Gastrocnemius medialis (tissue), 4 donors: ENCODE measurements at regions not wholly inside any gene's neighbourhood (a gene's known extent, or its start where the extent isn't known, plus 50 kb on each side); places are given as distances from the start of the nearest gene placed in this dataset.

Source experiments
- POLR2A ChIP-seq, 2 donors: fragments of 450-650 bp; IDR thresholded peaks; one replicate each; pipeline ENCODE4 v1.6.1; 2017; ENCODE audit warnings: antibody characterized with exemption in 2 of 2, mild to moderate bottlenecking in 2 of 2, moderate library complexity in 2 of 2
- TF ChIP-seq, protein P1 (sequence below), 5 experiments: fragments of 450-650 bp in 3 of 5; fragments of 200-600 bp in 2 of 5; sonication (generic) in 2 of 5; IDR thresholded peaks in 4 of 5; conservative IDR thresholded peaks in 1 of 5; 1 replicate in 4 of 5; 2 replicates in 1 of 5; pipeline ENCODE4 v1.5.1; 2016 to 2019; ENCODE audit warnings: antibody characterized with exemption in 5 of 5, mild to moderate bottlenecking in 3 of 5, moderate library complexity in 3 of 5

DNA sequence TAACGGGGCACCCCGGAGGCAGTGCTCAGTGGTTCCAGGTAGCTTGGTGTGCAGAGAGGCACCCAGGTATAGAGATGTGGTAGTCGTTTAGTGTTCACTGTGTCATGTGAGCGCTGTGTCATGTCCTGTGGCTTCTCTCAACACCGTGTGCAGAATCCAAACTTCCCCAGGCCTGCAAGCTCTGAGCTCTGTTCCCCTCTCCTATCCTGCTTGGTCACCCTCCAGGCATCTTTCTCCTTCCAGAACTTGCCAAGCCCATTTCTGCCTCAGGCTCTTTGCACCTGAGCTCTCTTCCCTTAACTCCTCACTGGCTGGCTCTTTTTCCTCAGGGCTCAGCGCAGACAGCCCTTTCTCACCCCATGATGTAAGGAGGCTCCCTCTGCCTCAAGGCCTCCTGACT lies 64.8 kb downstream of the CARTPT start:
- TF ChIP-seq, protein P1, sequence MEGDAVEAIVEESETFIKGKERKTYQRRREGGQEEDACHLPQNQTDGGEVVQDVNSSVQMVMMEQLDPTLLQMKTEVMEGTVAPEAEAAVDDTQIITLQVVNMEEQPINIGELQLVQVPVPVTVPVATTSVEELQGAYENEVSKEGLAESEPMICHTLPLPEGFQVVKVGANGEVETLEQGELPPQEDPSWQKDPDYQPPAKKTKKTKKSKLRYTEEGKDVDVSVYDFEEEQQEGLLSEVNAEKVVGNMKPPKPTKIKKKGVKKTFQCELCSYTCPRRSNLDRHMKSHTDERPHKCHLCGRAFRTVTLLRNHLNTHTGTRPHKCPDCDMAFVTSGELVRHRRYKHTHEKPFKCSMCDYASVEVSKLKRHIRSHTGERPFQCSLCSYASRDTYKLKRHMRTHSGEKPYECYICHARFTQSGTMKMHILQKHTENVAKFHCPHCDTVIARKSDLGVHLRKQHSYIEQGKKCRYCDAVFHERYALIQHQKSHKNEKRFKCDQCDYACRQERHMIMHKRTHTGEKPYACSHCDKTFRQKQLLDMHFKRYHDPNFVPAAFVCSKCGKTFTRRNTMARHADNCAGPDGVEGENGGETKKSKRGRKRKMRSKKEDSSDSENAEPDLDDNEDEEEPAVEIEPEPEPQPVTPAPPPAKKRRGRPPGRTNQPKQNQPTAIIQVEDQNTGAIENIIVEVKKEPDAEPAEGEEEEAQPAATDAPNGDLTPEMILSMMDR (IDR thresholded peaks at IDR 0.05 in 4 of 5, conservative IDR thresholded peaks at IDR 0.05 in 1 of 5): no peak
- no peak for TF ChIP-seq POLR2A (IDR thresholded peaks at IDR 0.05)
